ENCODE measurements at regions not wholly inside any gene's neighbourhood (a gene's known extent, or its start where the extent isn't known, plus 50 kb on each side); places are given as distances from the start of the nearest gene placed in this dataset.

DNA sequence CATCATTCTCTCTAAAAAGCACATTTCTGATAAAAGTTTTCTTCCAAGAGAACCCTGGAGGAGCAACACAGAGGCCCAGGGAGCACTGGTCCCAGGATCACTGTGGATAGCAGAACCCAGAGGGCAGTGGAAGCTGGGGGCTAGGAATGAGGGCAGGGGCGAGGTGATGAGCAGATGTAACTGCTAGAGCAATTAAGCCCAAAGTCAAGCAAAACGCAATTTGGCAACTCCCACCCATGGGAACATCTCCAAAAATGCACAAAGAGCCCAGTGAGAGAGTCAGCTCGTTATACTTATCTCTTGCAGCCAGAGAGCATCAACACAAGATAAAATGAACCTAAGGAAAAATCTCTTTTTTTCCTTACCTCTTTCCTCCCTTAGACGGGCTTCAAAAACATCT, 284.2 kb downstream of the TBC1D4 start:
- Histone ChIP-seq H3K9me3 (ENCODE audit: low read depth) (no peaks in the 10 kb centered on the region), H2AFZ (replicated peaks) (peak overlapping the region; percentile 50), H3K4me1 (peaks cover 68% of the 10 kb centered on the region), H3K36me3 (no peaks in the 10 kb centered on the region), H4K20me1 (ENCODE audit: low read depth) (no peaks in the 10 kb centered on the region), H3K9ac (no peak overlapping the region), H3F3A (ENCODE audit: low read depth) (peaks cover 28% of the 10 kb centered on the region), H3K4me2 (peak overlapping the region; percentile 2), H3K27me3 (no peaks in the 10 kb centered on the region), H3K27ac (no peak overlapping the region), H3K4me3 (no peak overlapping the region), H3K79me2 (ENCODE audit: low read depth) (no peaks in the 10 kb centered on the region)
- peaks cover 8% of the 10 kb centered on the region for H3K27me3 Mint-ChIP-seq (ENCODE audit: insufficient read depth, low read depth)
- peaks cover 5% of the 10 kb centered on the region for H3K9me3 Mint-ChIP-seq
- TF ChIP-seq EZH2phosphoT487 (IDR thresholded peaks at IDR 0.05) (no peak), EZH2 (IDR thresholded peaks at IDR 0.05) (no peak)
- TF ChIP-seq, protein P1, sequence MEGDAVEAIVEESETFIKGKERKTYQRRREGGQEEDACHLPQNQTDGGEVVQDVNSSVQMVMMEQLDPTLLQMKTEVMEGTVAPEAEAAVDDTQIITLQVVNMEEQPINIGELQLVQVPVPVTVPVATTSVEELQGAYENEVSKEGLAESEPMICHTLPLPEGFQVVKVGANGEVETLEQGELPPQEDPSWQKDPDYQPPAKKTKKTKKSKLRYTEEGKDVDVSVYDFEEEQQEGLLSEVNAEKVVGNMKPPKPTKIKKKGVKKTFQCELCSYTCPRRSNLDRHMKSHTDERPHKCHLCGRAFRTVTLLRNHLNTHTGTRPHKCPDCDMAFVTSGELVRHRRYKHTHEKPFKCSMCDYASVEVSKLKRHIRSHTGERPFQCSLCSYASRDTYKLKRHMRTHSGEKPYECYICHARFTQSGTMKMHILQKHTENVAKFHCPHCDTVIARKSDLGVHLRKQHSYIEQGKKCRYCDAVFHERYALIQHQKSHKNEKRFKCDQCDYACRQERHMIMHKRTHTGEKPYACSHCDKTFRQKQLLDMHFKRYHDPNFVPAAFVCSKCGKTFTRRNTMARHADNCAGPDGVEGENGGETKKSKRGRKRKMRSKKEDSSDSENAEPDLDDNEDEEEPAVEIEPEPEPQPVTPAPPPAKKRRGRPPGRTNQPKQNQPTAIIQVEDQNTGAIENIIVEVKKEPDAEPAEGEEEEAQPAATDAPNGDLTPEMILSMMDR (IDR thresholded peaks at IDR 0.05), result no peak
- DNase-seq (ENCODE audit: low spot score), result no peak
- H3K36me3 Mint-ChIP-seq, result no peaks in the 10 kb centered on the region
- no peak overlapping the region for H3K4me3 Mint-ChIP-seq
- H3K4me1 Mint-ChIP-seq, result peaks cover 83% of the 10 kb centered on the region
- H3K27ac Mint-ChIP-seq, result peak overlapping the region; percentile 7

DNA sequence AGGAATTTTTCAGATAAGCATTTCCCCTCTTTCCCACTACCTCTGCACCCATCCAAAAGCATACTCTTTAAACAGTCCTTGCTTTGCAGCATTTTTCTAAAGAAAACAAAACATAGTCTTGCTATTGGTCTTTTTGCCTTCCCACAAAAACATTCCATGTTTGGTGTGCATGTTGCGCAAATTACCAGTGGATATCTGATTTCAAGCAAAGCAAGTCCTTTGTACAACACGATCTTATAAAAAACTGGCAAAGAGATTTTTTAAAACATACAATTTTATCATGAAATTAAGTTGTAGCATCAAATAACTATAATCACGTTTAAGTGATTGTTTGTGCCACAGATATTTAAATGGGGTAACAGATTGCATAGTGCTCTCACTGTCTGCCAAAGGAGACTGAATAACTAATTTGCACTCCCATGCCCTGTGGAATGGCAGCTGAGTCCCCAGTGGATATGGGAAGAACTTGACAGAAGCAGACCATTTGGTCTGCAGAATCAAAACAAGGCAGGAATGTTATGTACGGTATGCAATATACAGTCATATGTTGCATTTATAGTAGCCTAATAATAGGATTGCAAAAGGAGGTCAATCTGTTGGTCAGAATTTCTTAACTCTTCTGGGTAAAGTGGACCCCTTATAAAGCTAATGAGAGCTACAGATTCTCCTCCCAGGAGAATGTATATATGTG, 285.7 kb downstream of the TBC1D4 start:
- Histone ChIP-seq H3K9me3 (ENCODE audit: low read depth) (no peaks in the 10 kb centered on the region), H3F3A (ENCODE audit: low read depth) (peaks cover 28% of the 10 kb centered on the region), H3K9ac (no peak overlapping the region), H3K79me2 (ENCODE audit: low read depth) (no peaks in the 10 kb centered on the region), H4K20me1 (ENCODE audit: low read depth) (no peaks in the 10 kb centered on the region), H3K4me3 (peak overlapping the region; percentile 24), H3K4me1 (peaks cover 66% of the 10 kb centered on the region), H3K36me3 (no peaks in the 10 kb centered on the region), H3K4me2 (peak overlapping the region; percentile 72), H3K27me3 (no peaks in the 10 kb centered on the region), H3K27ac (no peak overlapping the region), H2AFZ (replicated peaks) (peak overlapping the region; percentile 30)
- Mint-ChIP-seq H3K4me3 (peak overlapping the region; percentile 73), H3K36me3 (peaks cover 3% of the 10 kb centered on the region), H3K27ac (peak overlapping the region; percentile 80), H3K9me3 (peaks cover 7% of the 10 kb centered on the region), H3K27me3 (ENCODE audit: insufficient read depth, low read depth) (peaks cover 6% of the 10 kb centered on the region), H3K4me1 (peaks cover 78% of the 10 kb centered on the region)
- no peak for DNase-seq (ENCODE audit: low spot score)
- TF ChIP-seq EZH2 (IDR thresholded peaks at IDR 0.05) (no peak), EZH2phosphoT487 (IDR thresholded peaks at IDR 0.05) (no peak)
- TF ChIP-seq, protein P1 (IDR thresholded peaks at IDR 0.05), result no peak

DNA sequence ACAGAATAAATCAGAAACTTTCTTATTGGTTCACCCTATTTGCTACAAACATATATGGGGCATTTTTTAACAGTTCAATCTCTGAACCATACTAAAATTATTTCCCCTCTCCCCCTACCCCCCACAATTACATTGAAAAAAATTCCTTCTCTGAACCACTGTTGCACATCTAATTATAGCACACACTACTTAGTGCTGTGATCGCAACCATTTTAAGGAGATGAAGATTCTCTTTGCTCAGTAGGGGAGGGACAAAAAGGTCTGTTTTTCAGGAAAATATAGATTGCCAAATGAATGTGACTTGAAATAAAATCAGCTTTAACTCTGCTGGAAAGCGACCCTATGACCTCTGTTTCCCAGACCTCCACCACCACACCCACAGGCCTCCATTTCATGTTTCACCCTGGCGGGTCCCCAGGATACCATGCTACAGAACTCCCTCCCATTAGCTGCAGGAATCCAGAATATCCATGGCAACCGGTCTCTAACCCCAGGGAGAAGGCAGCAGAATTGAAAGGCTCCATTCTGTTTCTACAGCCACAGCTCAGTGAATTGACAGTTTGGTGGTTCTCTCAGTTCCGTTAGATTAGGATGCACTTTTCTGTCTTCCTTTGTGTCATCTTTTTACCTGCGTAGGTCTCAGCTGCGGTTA, 286.3 kb downstream of the TBC1D4 start:
- H3K4me3 Mint-ChIP-seq, result peak overlapping the region; percentile 73
- no peaks in the 10 kb centered on the region for H3K36me3 ChIP-seq
- peak overlapping the region; percentile 72 for H3K4me2 ChIP-seq
- no peak overlapping the region for H3K27ac ChIP-seq
- H4K20me1 ChIP-seq (ENCODE audit: low read depth), result no peaks in the 10 kb centered on the region
- DNase-seq (ENCODE audit: low spot score), result peak; percentile 79
- no peak overlapping the region for H3K9ac ChIP-seq
- peak overlapping the region; percentile 24 for H3K4me3 ChIP-seq
- TF ChIP-seq, protein P1 (IDR thresholded peaks at IDR 0.05), result no peak
- TF ChIP-seq EZH2 (IDR thresholded peaks at IDR 0.05) (no peak), EZH2phosphoT487 (IDR thresholded peaks at IDR 0.05) (no peak)
- peaks cover 72% of the 10 kb centered on the region for H3K4me1 Mint-ChIP-seq
- H2AFZ ChIP-seq (replicated peaks), result peak overlapping the region; percentile 30
- no peaks in the 10 kb centered on the region for H3K79me2 ChIP-seq (ENCODE audit: low read depth)
- no peaks in the 10 kb centered on the region for H3K9me3 ChIP-seq (ENCODE audit: low read depth)
- H3K36me3 Mint-ChIP-seq, result peaks cover 6% of the 10 kb centered on the region
- H3K27me3 ChIP-seq, result no peaks in the 10 kb centered on the region
- H3K27ac Mint-ChIP-seq, result peak overlapping the region; percentile 80
- peaks cover 12% of the 10 kb centered on the region for H3K9me3 Mint-ChIP-seq
- H3F3A ChIP-seq (ENCODE audit: low read depth), result peaks cover 24% of the 10 kb centered on the region
- H3K4me1 ChIP-seq, result peaks cover 59% of the 10 kb centered on the region
- H3K27me3 Mint-ChIP-seq (ENCODE audit: insufficient read depth, low read depth), result peaks cover 3% of the 10 kb centered on the region

Measured in neural progenitor cell (in vitro differentiated cells).